Common myeloid progenitor, CD34-positive (primary cell): ENCODE measurements at regions not wholly inside any gene's neighbourhood (a gene's known extent, or its start where the extent isn't known, plus 50 kb on each side); places are given as distances from the start of the nearest gene placed in this dataset.

Source experiments
- CTCF ChIA-PET: fragments of 350-600 bp; sonication (Branson Sonifier 250); formaldehyde crosslinking; loops from one replicate; lab custom pipeline; 2021; ENCODE audit warnings: antibody characterized with exemption; lab: Charles Lee
- POLR2A ChIA-PET: fragments of 350-600 bp; sonication (Branson Sonifier 250); formaldehyde crosslinking; loops from one replicate; lab custom pipeline; 2021; ENCODE audit warnings: antibody characterized with exemption; lab: Charles Lee
- DNase-seq, 3 donors: peaks; one replicate each; pipeline versions ENCODE4 v3.0.0 to v3.0.0-alpha.2; 2013
- H3K27ac ChIP-seq, 2 experiments: 1 replicate in 1 of 2; 2 replicates in 1 of 2; pipeline ENCODE4 v1.7.0; 2013; ENCODE audit warnings: inconsistent platforms in 2 of 2, low read length in 2 of 2, mild to moderate bottlenecking in 2 of 2, low read depth in 1 of 2, moderate library complexity in 1 of 2; ENCODE audit not compliant: severe bottlenecking in 2 of 2, insufficient read depth in 1 of 2, poor library complexity in 1 of 2
- H3K27me3 ChIP-seq, 5 experiments: replicated peaks in 2 of 5; 1 replicate in 3 of 5; 2 replicates in 2 of 5; pipeline versions ENCODE4 v1.6.1 to v1.7.0; 2013; ENCODE audit warnings: low read length in 4 of 5, mild to moderate bottlenecking in 2 of 5, moderate library complexity in 2 of 5, inconsistent platforms in 1 of 5; ENCODE audit not compliant: insufficient read depth in 5 of 5, control insufficient read depth in 4 of 5
- H3K36me3 ChIP-seq, 4 experiments: 1 replicate in 2 of 4; 2 replicates in 2 of 4; pipeline versions ENCODE4 v1.6.1 to v1.7.0; 2013; ENCODE audit warnings: low read length in 3 of 4, control low read depth in 1 of 4, mild to moderate bottlenecking in 1 of 4; ENCODE audit not compliant: control insufficient read depth in 4 of 4, insufficient read depth in 4 of 4
- H3K4me1 ChIP-seq, 4 experiments: 1 replicate in 3 of 4; 2 replicates in 1 of 4; pipeline versions ENCODE4 v1.6.1 to v1.7.1; 2013; ENCODE audit warnings: low read length in 3 of 4, mild to moderate bottlenecking in 3 of 4, control low read depth in 1 of 4, inconsistent platforms in 1 of 4, moderate library complexity in 1 of 4; ENCODE audit not compliant: control insufficient read depth in 4 of 4, insufficient read depth in 4 of 4; ENCODE audit errors: control extremely low read depth in 1 of 4
- H3K4me3 ChIP-seq, 7 experiments: 1 replicate in 4 of 7; 2 replicates in 3 of 7; pipeline versions ENCODE4 v1.5.1 to v1.7.0; 2013; ENCODE audit warnings: mild to moderate bottlenecking in 7 of 7, low read length in 6 of 7, moderate library complexity in 6 of 7, inconsistent platforms in 2 of 7, low read depth in 2 of 7, control low read depth in 1 of 7; ENCODE audit not compliant: insufficient read depth in 4 of 7, control insufficient read depth in 1 of 7; ENCODE audit errors: extremely low read depth in 1 of 7
- H3K9me3 ChIP-seq, 5 experiments: 1 replicate in 4 of 5; 2 replicates in 1 of 5; pipeline versions ENCODE4 v1.6.1 to v1.7.1; 2013; ENCODE audit warnings: low read length in 4 of 5, mild to moderate bottlenecking in 2 of 5, inconsistent platforms in 1 of 5, low read depth in 1 of 5, moderate library complexity in 1 of 5; ENCODE audit not compliant: control insufficient read depth in 4 of 5, insufficient read depth in 2 of 5; ENCODE audit errors: control extremely low read depth in 1 of 5
- WGBS: methylation state at CpG from one replicate; pipeline ENCODE4 v1.1.5; 2013; ENCODE audit not compliant: insufficient coverage; 5-methylcytosine and 5-hydroxymethylcytosine counted together

- ChIA-PET POLR2A (interaction anchor here (0.6 kb wide), 1 partner anchor 210 kb away, joined by 3 read pairs; no protein-coding TSS in a partner anchor), CTCF (interaction anchor here (1.0 to 3.6 kb wide), 6 partner anchors 9 to 30 kb away, joined by 4 to 12 read pairs (median 6); no protein-coding TSS in a partner anchor)
- H3K27ac ChIP-seq: no peak overlapping the region
- 90% methylated on average over 19 of the region's 23 CpGs for WGBS
- H3K9me3 ChIP-seq: no peaks in the 10 kb centered on the region
- H3K36me3 ChIP-seq: no peaks in the 10 kb centered on the region
- DNase-seq: no peak
- no peaks in the 10 kb centered on the region for H3K27me3 ChIP-seq
- peaks cover 0 to 47% (median 38%) of the 10 kb centered on the region in 4 experiments for H3K4me1 ChIP-seq
- H3K4me3 ChIP-seq: no peak overlapping the region
Observed at GRCh38 chr16:85399583-85400284, 213.4 kb upstream of the GSE1 start.

- ChIA-PET POLR2A (no interaction called here), CTCF (interaction anchor here (1.0 to 3.5 kb wide), 5 partner anchors 9 to 20 kb away, joined by 4 to 18 read pairs (median 11); no protein-coding TSS in a partner anchor)
- Histone ChIP-seq H3K27ac (no peak overlapping the region), H3K4me3 (no peak overlapping the region), H3K36me3 (no peaks in the 10 kb centered on the region), H3K4me1 (peaks cover 0 to 40% (median 30%) of the 10 kb centered on the region in 4 experiments), H3K9me3 (no peaks in the 10 kb centered on the region), H3K27me3 (no peaks in the 10 kb centered on the region)
- WGBS: 89% methylated on average over 19 of the region's 25 CpGs
- no peak for DNase-seq
Observed at GRCh38 chr16:85400305-85401205, 212.6 kb upstream of the GSE1 start.

- H3K27ac ChIP-seq: no peak overlapping the region
- H3K36me3 ChIP-seq: no peaks in the 10 kb centered on the region
- ChIA-PET POLR2A (no interaction called here), CTCF (interaction anchor here (1.3 to 3.5 kb wide), 5 partner anchors 10 to 208 kb away, joined by 3 to 18 read pairs (median 11); no protein-coding TSS in a partner anchor)
- no peak for DNase-seq
- H3K9me3 ChIP-seq: no peaks in the 10 kb centered on the region
- H3K4me1 ChIP-seq: peaks cover 0 to 31% (median 22%) of the 10 kb centered on the region in 4 experiments
- H3K4me3 ChIP-seq: no peak overlapping the region
- no peaks in the 10 kb centered on the region for H3K27me3 ChIP-seq
- 93% methylated on average over 16 of the region's 16 CpGs for WGBS
Observed at GRCh38 chr16:85401370-85401916, 211.7 kb upstream of the GSE1 start.

DNA sequence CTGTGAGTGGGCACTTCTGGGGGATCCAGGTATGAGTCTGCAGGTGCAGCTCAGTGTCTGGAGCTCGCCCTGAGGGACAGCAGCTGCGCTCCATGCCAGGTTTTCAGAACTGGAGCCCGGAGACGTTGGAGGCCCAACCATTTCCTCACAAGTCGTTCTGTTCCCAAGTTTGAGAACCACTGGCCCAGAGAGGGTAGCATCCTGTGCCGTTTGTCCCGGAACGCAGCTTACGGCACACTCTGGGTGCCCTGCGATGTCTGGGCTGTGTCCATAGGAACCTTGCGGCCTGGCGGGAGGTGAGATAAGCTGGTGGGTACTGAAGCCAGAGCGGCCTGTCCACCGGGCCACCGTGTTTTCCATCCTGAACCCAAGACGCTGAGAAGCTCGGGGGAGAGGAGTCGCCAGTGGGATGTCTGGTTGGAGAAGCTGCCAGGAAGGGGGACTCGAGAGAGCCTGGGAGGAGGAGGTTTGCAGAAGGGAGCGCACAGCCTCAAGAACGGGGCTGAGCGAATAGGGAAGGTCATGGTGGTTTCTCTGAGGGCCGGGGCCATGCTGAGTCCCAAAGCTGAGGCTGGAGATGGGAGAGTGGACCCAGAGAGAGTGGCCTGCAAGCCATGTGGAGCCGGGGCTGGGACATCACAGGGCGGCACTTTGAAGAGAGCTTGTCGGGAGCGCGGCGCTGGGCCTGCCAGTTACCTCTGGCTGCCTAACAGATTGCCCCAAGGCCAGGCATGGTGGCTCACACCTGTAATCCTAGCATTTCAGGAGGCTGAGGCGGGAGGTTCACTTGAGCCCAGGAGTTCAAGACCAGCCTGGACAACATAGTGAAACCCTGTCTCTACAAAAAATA is 211.0 kb upstream of the GSE1 start:
- Histone ChIP-seq H3K4me3 (no peak overlapping the region), H3K27ac (no peak overlapping the region), H3K4me1 (peaks cover 0 to 24% (median 15%) of the 10 kb centered on the region in 4 experiments), H3K27me3 (no peaks in the 10 kb centered on the region), H3K9me3 (no peaks in the 10 kb centered on the region), H3K36me3 (no peaks in the 10 kb centered on the region)
- CTCF ChIA-PET: interaction anchor here (0.9 to 3.5 kb wide), 9 partner anchors 10 to 207 kb away, joined by 3 to 18 read pairs (median 7); no protein-coding TSS in a partner anchor
- WGBS: 97% methylated on average over 27 of the region's 30 CpGs
- POLR2A ChIA-PET: no interaction called here
- no peak for DNase-seq

DNA sequence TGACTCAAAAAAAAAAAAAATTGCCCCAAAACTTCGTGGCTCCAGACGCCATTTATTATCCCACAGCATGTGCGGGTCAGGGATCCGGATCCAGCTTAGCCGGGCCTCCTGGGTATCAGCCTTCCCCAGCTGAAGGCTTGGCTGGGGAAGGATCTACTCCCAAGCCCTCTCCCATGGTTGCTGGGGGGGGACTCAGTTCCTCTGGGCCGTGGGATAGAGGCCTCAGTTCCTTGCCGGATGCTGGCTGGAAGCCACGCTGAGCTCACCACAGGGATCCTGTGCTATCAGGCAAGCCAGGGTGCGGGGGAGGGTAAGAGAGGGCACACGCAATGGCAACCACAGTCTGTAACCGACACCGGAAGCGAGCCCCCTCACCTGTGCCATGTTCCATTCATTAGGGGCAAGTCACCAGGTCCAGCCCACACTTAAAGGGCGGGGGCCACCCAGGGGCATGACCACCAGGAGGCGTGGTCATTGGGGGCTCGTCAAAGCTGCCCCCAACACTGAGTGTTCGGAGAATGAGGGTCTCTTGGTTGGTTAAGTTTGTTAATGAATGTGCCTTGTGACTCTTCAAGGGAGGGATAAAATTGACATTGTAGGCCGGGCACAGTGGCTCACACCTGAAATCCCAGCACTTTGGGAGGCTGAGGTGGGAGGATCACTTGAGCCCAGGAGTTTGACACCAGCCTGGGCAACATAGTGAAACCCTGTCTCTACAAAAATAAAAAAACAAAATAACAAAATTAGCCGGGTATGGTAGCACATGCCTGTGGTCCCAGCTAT is 210.0 kb upstream of the GSE1 start:
- DNase-seq: peak; percentile 58 to 76 (median 73)
- H3K27ac ChIP-seq: peak overlapping the region in 1 of 2 experiments; percentile 25

More for the DNA sequence above, 210.0 kb upstream of the GSE1 start:
- H3K27me3 ChIP-seq: no peaks in the 10 kb centered on the region
- no peaks in the 10 kb centered on the region for H3K36me3 ChIP-seq
- H3K9me3 ChIP-seq: no peaks in the 10 kb centered on the region
- POLR2A ChIA-PET: interaction anchor here (0.6 kb wide), 1 partner anchor 99 kb away, joined by 3 read pairs; no protein-coding TSS in a partner anchor
- 36% methylated on average over 18 of the region's 19 CpGs for WGBS
- CTCF ChIA-PET: interaction anchor here (0.9 to 3.5 kb wide), 9 partner anchors 11 to 206 kb away, joined by 3 to 18 read pairs (median 7); no protein-coding TSS in a partner anchor
- peaks cover 0 to 19% (median 15%) of the 10 kb centered on the region in 4 experiments for H3K4me1 ChIP-seq
- peak overlapping the region in 2 of 7 experiments; percentile 2 to 5 for H3K4me3 ChIP-seq
